CD4-positive, alpha-beta T cell treated with Interleukin-15 for 4 hours (primary cell): ENCODE measurements at regions not wholly inside any gene's neighbourhood (a gene's known extent, or its start where the extent isn't known, plus 50 kb on each side); places are given as distances from the start of the nearest gene placed in this dataset.
"Not testable (repeated sequence)": the region's sequence is repeated elsewhere in the genome, so short reads cannot be mapped to it uniquely, and the experiment has no call there.

ENCODE experiments used
- DNase-seq: peaks from one replicate; pipeline ENCODE4 v3.0.0-alpha.2; 2020; ENCODE audit warnings: low spot score

GRCh38 chr1:5686925-5687706 is 305.1 kb downstream of the NPHP4 start:
- no peak for DNase-seq

GRCh38 chr1:5686195-5686594 is 306.0 kb downstream of the NPHP4 start:
- no peak for DNase-seq

GRCh38 chr1:5685446-5686040 is 306.7 kb downstream of the NPHP4 start:
- DNase-seq, result no peak

GRCh38 chr1:5684791-5685190 is 307.4 kb downstream of the NPHP4 start:
- DNase-seq, result no peak

GRCh38 chr1:5683446-5683845 is 308.8 kb downstream of the NPHP4 start:
- no peak for DNase-seq

GRCh38 chr1:5682626-5683225 is 309.5 kb downstream of the NPHP4 start:
- DNase-seq, result no peak

GRCh38 chr1:5681654-5682053 is 310.6 kb downstream of the NPHP4 start:
- DNase-seq, result no peak

- no peak for DNase-seq
These were observed 311.6 kb downstream of the NPHP4 start for GRCh38 chr1:5680600-5680999.

GRCh38 chr1:5678759-5679158 is 313.5 kb downstream of the NPHP4 start:
- no peak for DNase-seq

GRCh38 chr1:5672355-5672754 is 319.9 kb downstream of the NPHP4 start:
- not testable (repeated sequence) for DNase-seq

- no peak for DNase-seq
These were observed 321.5 kb downstream of the NPHP4 start for GRCh38 chr1:5670590-5671350.

- no peak for DNase-seq
These were observed 324.5 kb downstream of the NPHP4 start for GRCh38 chr1:5667513-5668325.

- no peak for DNase-seq
These were observed 327.0 kb downstream of the NPHP4 start for GRCh38 chr1:5664906-5665875.

- no peak for DNase-seq
These were observed 328.0 kb downstream of the NPHP4 start for GRCh38 chr1:5664081-5664768.

GRCh38 chr1:5662744-5663126 is 329.5 kb downstream of the NPHP4 start:
- DNase-seq, result no peak

- DNase-seq, result no peak
These were observed 330.0 kb downstream of the NPHP4 start for GRCh38 chr1:5662086-5662743.

- no peak for DNase-seq
These were observed 330.8 kb downstream of the NPHP4 start for GRCh38 chr1:5661196-5662085.

- no peak for DNase-seq
These were observed 331.9 kb downstream of the NPHP4 start for GRCh38 chr1:5660141-5660935.
